GM08714 (cell line): ENCODE measurements at regions not wholly inside any gene's neighbourhood (a gene's known extent, or its start where the extent isn't known, plus 50 kb on each side); places are given as distances from the start of the nearest gene placed in this dataset.

ENCODE experiments used
- H3K4me3 ChIP-seq: fragments of 200-500 bp; sonication (Bioruptor generic); 2 replicates; pipeline ENCODE4 v1.5.1; 2014; ENCODE audit warnings: mild to moderate bottlenecking, low read length, inconsistent platforms
- ZNF274 ChIP-seq: IDR thresholded peaks from 2 replicates; pipeline ENCODE4 v1.6.1; 2012; ENCODE audit warnings: mild to moderate bottlenecking, low read depth, low read length

- TF ChIP-seq ZNF274 = no peak
- H3K4me3 ChIP-seq = no peak overlapping the region
These were observed 621.7 kb downstream of the SEMA5A start for GRCh38 chr5:8924054-8924793.

DNA sequence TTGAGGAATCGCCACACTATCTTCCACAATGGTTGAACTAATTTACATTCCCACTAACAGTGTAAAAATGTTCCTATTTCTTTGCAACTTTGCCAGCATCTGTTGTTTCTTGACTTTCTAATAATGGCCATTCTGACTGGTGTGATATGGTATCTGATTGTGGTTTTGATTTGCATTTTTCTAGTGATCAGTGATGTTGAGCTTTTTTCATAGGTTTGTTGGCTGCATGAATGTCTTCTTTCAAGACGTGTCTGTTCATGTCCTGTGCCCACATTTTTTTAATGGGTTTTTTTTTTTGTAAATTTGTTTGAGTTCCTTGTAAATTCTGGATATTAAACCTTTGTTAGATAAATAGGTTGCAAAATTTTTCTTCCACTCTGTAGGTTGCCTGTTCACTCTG, 615.9 kb downstream of the SEMA5A start:
- TF ChIP-seq ZNF274 = no peak

GRCh38 chr5:8934455-8934854, 611.4 kb downstream of the SEMA5A start:
- TF ChIP-seq ZNF274 = no peak
- H3K4me3 ChIP-seq = no peak overlapping the region

More for the DNA sequence above, 615.9 kb downstream of the SEMA5A start:
- H3K4me3 ChIP-seq = no peak overlapping the region

- no peak for TF ChIP-seq ZNF274
These were observed 604.9 kb downstream of the SEMA5A start for GRCh38 chr5:8940934-8941333.

GRCh38 chr5:8943301-8943700, 602.6 kb downstream of the SEMA5A start:
- H3K4me3 ChIP-seq = no peak overlapping the region
- no peak for TF ChIP-seq ZNF274

More at GRCh38 chr5:8940934-8941333, 604.9 kb downstream of the SEMA5A start:
- no peak overlapping the region for H3K4me3 ChIP-seq

DNA sequence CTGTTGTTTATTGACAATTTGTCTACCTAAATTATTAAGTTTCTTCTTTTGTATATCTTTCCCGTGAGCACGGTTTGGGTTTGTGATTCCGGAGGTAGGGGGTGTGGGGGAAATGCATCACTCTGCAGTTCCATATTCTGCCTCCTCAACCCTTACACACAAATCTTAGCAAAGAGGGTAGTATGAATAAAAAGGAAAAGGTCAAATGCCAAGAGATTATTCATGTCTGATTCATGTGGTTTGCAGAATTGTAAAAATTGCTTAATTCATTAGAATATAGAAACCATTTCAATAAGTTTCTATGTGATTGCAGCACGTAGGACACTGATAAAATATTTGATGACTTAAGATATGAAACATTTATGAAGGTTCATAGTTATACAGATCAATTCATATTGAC, 601.9 kb downstream of the SEMA5A start:
- no peak for TF ChIP-seq ZNF274

GRCh38 chr5:8945972-8946371, 599.9 kb downstream of the SEMA5A start:
- TF ChIP-seq ZNF274 = no peak
- no peak overlapping the region for H3K4me3 ChIP-seq

More for the DNA sequence above, 601.9 kb downstream of the SEMA5A start:
- H3K4me3 ChIP-seq = no peak overlapping the region

DNA sequence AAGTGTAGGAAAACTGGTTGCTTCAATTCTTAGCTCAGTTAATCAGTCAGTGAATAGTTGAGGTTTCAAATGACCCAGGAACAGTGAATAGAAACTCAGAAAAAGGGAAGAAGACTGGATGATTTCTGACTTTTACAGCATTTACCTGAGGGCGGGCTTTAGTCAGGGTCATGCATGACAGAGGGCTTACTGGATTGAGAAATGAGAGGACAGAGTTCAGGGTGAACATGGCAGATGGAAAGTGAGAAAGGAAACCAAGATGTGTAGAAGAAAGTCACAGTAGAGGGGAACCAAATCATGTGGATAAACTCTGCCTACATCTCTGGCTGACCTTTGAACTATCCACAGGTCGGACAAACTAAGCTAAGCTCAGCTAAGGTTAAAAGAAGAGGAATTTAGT, 596.0 kb downstream of the SEMA5A start:
- H3K4me3 ChIP-seq = no peak overlapping the region
- TF ChIP-seq ZNF274 = no peak

- TF ChIP-seq ZNF274 = no peak
These were observed 593.7 kb downstream of the SEMA5A start for GRCh38 chr5:8952147-8952546.

GRCh38 chr5:8953016-8953415, 592.9 kb downstream of the SEMA5A start:
- TF ChIP-seq ZNF274 = no peak
- no peak overlapping the region for H3K4me3 ChIP-seq

More at GRCh38 chr5:8952147-8952546, 593.7 kb downstream of the SEMA5A start:
- no peak overlapping the region for H3K4me3 ChIP-seq

DNA sequence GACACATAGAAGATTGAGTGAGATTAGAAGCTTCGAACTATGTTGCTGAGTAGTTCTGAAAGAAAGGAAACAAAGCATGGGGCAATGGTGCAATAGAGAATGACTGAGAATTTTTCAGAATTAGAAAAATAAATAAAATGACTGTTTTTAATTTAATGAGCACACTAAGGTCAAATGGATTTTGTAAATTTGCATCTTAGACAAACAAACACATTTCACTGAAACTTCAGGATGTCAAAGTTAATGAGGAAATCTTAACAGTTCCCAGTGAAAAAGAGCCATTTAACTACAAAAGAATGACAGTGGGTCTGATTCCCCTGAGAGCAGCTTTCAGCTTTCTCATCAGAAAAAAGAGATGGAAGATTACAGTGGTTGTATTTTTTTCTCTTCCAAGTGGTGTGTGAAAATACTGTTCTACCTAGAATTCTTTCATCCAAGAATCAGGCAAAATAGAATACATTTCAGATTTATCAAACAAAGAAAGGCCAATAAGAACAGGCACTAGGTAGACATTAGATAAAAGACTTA, 591.9 kb downstream of the SEMA5A start:
- H3K4me3 ChIP-seq = no peak overlapping the region
- TF ChIP-seq ZNF274 = no peak

DNA sequence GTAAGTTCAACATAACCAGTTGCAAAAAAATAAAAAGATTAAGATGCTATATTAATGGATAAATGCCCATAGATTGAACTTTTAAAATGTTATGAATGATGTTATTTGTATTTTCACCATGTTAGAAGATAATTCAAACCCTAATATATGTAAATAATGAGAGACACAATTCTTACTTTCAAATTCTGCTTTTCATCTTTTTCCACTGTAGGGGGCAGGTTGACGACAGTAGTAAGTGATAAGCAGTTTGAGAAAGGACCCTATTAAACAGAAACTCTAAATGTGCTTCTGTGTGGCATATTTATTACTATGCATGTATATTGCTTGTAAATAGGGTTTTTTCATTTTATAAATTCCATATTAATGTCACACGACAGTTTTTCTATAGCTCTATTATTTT, 591.1 kb downstream of the SEMA5A start:
- TF ChIP-seq ZNF274 = no peak
- H3K4me3 ChIP-seq = no peak overlapping the region

DNA sequence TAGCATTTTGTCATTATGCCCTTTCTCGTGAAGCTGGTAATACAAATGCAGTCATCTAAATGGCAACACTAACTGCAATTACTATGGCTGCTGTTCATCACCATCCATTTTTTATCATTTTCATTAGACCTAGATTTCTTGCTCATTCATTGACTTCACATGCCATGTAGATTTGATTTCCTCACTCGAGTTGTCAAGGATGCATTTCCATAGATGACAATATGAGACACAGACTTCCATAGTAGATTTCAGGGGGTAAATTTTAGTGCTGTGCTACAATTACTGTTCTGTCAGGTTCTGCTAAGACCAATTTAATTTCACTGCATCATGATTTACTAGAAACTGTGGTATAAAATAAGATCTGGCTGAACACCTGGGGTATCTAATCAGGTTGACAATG, 589.2 kb downstream of the SEMA5A start:
- TF ChIP-seq ZNF274 = no peak
- no peak overlapping the region for H3K4me3 ChIP-seq

DNA sequence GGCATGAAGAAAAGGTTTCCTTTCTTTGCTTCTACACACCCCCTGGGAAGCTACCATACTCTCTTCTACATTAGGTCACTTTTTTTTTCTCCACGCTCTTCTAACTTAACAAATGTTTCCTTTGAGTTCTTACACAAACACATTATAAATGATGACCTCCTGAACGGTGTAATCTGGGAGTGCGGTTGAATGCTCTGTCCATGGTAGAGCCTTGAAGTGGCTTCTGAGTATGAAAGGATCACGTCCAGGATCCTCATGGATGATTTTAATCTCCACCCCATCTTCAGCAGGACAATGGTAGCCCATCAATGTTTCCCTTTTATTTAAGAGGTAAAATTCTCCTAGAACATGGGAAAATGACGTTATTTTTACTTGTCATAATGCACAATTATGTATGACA, 587.3 kb downstream of the SEMA5A start:
- H3K4me3 ChIP-seq = no peak overlapping the region
- no peak for TF ChIP-seq ZNF274

GRCh38 chr5:8961219-8961618, 584.7 kb downstream of the SEMA5A start:
- no peak for TF ChIP-seq ZNF274

DNA sequence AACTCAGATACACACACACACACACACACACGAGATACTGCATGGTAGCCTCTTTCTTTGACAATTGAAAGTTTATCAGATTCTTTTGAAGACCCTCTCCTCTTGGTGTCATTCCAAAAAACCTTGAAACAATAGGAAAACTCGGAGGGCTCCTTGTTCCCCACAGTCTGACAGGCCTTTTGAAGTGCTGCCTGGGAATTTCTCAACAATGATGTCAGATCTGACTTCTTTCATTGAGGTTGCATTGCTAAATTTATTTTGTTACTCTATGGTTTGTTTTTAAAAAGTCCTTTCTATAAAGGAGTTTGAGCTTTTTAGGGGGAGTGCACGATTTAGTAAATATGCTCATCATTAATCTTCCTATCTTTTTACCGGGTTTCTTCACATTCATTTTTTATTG, 583.9 kb downstream of the SEMA5A start:
- TF ChIP-seq ZNF274 = no peak
- H3K4me3 ChIP-seq = no peak overlapping the region

More at GRCh38 chr5:8961219-8961618, 584.7 kb downstream of the SEMA5A start:
- H3K4me3 ChIP-seq = no peak overlapping the region

DNA sequence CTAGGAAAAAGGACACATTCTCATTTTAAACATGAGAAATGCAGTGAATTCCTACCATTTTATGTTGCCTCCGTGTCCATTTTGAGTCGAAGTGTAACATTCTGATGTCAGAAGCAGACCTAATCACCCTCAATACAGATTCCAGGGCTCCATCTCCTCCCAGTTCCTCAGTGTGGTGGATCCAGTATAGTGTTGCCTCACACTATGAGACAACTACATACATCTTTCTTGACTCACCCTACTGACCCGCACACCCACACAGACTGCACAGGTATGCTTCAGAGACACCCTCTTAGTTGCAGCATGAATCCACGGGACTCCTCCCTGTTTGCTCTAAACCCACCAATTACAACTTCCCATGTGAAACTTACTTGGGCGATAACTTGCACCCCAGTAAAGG, 564.9 kb downstream of the SEMA5A start:
- no peak for TF ChIP-seq ZNF274
- H3K4me3 ChIP-seq = no peak overlapping the region
